Embryonic facial prominence (tissue), 1 donor: ENCODE measurements at regions not wholly inside any gene's neighbourhood (a gene's known extent, or its start where the extent isn't known, plus 50 kb on each side); places are given as distances from the start of the nearest gene placed in this dataset.

Experiments
- DNase-seq: peaks from one replicate; pipeline ENCODE4 v3.0.0-alpha.2; 2016; ENCODE audit errors: extremely low spot score

DNA sequence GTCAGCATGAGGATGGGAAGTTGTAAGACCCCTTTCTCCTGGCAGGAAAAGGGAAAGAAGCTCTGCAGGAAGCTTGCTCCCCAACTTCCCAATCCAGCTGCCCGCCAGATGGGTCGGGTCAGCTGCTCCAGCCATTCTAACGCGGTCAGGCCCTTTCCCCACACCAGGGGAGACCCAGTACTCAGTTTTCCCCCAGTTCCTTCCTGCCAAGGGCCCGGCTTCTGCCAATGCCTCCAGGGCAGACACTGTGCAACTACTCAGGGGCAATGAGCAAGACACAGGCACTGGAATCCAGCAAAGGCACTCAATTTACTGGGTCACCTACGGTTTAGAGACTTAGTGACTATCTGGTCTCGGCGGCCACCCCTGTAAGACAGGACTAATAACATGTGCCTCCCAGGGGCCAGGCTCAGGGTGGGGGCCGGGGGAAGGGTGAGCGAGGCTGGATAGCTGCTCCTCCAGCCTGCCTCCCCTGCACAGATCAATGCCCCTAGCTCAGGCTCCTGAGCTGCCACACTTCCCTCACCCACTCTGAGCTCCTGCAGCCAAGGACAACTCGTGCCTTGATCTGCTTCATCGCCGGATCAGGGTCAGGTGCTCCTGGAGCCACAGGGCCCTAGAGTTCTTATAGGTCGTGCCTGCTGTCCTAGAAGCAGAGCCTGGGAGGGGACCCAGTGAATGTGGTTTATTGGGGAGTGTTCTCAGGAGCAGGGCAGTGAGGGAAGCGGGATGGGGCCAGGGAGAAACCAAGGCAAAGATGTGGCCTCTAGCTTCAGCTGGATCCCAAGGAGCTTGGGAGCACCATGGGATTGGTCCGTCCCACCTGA lies 171.1 kb downstream of the ZFP36L2 start:
- DNase-seq = no peak

DNA sequence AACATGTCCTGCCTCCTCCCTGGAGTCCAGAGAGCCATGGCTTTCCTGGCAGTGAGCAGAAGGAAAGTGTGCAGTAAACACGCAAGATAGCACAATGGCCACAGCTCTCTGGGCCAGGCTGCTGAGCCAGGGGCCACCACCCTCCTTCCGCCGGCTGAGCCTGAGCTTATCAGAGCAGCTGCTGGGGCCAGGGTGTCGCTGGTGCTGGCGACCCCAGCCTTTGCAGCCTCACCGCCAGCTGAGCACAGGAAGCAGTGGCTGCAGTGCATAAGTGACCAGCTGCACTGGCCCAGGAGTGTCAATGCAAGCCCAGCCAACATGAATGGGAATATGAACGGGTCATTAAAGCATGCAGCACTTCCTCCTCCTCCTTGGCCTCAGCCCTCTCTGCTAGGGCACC lies 172.0 kb downstream of the ZFP36L2 start:
- no peak for DNase-seq

DNA sequence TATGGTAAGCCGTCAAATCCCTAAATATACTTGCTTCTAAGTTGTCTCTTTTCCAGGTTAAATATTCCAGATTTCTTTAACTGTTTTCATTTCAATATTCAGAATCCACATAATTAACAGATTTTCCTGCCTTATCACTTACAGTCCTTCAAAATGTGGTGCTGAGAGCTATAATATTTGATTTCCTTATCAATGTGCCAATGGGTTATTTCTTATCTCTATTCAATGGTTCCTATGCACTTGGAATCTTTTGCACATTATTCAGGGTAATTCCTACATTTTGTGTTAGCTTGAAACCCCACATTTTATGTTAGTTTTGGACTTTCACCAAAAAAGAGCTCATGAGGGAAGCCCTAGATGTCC lies 173.5 kb downstream of the ZFP36L2 start:
- DNase-seq = no peak

GRCh38 chr2:43052204-43052943 lies 174.0 kb downstream of the ZFP36L2 start:
- no peak for DNase-seq

GRCh38 chr2:43051338-43051737 lies 175.1 kb downstream of the ZFP36L2 start:
- no peak for DNase-seq

DNA sequence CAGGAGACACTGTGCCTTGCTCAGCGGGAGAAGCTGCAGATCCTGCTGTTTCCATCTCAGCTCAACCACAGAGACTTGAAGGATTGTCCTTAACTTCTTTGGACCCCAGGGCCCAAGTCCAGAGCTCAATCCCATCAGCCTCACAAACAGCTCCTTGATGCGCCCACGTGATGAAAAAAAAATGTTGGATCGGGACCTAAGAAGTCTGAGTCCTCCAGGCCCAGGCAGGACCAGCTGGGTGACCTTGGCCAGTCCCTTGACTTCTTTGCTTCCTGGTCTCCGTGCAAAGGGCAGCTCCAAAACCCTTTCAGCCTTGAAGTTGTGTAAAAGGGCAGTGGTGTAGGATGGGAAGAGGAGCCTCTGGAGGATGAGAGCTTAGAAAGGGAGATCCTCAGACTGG lies 175.5 kb downstream of the ZFP36L2 start:
- DNase-seq = no peak

- no peak for DNase-seq
Observed at GRCh38 chr2:43049836-43050801, 176.3 kb downstream of the ZFP36L2 start.

DNA sequence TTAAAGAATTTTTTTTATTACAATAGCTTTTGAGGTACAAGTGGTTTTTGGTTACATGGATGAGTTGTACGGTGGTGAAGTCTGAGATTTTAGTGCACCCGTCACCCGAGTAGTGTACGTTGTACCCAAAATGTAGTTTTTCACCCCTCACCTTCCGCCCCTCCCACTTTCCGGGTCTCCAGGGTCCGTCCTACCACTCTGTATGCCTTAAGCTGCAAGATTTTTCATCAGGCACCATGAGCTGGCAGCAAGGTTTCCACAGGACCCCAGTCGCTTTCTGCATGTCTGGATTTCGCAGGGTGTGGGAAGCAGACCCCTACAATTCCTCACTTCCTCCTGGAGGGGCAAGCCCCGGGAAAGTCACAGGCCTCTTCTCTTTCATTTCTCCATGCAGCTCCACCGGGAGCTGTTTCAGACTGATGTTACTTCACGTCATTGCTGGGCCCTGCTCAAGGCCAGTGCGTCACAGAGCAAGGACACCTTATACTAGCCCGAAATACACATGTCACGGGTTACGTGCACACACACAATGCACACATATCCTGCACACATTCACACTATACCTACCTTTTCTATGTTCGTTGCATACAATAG lies 179.1 kb downstream of the ZFP36L2 start:
- no peak for DNase-seq

DNA sequence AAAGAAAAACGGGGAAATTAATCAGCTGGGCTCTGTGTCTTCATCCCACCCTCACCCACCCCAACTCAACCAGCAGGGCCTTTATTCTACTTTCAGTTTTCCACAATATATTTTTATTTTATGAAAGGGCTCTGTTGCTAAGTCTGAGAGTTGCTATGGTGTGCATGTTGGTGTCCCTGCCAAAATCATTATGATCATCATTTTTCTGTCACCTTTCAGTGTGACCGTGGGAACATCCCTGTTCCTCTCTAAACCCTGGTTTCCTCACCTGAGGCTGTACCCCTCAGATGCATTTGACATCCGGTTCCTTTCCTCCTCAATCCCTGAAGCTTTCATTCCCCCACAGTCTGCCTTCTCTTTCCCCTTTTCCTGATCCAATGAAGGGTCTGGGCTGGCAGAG lies 180.5 kb downstream of the ZFP36L2 start:
- no peak for DNase-seq

GRCh38 chr2:43044093-43044681 lies 182.2 kb downstream of the ZFP36L2 start:
- DNase-seq = no peak

DNA sequence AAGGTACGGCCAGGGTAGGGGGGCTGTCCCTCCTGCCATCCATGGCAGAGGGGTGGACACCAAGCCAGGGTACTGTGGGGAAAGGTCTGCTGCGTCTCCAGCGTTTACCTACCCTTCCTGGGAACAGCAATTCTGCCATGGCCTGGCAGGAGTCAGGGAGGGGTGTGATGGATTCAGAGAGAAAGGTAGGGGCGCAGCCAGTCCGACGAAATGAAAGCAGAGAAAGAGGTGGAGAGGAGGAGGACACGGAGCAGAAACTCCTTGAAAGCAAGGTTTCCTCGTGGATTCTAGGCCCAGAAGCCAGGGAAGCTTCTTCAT lies 182.9 kb downstream of the ZFP36L2 start:
- no peak for DNase-seq

DNA sequence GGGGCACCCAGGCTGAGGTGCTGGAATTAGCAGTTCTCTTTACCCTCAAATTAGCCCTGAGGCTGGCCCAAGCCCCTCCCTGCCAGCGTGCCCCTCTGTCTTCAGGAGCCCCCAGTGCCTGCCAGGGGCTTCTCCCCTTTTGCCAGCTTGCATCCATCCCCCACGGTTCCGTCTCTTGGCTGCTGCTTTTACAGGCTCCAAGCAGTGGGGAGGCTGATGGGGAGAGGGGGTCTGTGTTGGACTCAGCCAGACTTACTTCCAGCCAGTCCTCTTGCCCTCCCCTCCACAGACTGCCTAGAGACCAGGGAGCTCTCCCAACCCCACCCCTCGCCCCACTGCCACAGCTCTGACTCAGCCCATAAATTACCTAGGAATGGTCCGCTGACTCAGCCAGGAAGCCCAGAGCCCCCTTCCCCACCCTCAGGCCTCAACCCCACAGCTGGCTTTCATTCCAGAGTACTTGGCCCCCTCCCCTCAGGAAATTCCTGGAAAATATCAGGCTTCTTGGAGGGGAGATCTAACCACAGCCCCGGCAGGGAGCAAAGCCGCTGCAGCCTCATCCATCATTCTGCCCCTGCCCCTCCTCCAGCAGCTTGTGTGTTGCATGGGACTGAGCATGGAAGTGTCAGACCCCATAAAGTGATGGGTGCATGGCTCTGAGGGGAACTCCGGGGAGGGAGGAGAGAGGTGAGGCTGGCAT lies 184.6 kb downstream of the ZFP36L2 start:
- DNase-seq = peak; percentile 92

- no peak for DNase-seq
Observed at GRCh38 chr2:43041173-43041591, 185.2 kb downstream of the ZFP36L2 start.

DNA sequence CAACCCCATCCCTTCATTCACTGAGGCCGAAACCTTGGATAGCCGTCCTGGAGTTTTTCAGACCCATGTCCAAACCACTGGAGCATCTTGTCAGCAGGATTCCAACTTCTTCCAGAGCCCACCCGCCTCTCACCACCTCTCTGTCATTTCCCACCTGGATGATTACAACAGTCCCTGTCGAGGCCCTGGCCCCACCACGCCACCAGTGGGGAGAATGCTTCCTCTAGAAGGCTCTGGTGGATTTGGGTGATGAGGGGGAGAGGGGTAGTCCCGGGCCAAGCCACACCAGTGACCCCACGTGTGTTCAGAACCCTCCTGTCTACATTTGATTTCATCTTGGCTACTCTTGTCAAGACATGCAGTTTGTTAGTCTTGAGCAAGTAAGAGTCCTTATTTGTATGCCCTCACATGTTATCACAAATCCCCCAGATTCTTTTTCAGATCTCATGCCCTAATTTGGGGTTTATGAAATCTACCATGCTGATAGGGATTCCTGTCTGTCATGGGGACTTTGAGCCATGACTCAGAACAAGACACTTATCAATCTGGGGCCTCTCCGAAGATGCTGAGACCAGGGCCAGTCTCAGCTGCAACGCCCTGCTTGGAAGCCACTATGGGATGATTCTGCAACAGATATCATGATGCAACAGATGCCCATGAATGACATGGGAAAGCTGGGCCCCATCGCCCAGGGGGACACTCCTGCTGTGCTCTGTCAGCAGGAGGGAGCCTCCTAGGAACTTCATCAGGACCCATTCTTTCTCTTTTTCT lies 186.1 kb downstream of the ZFP36L2 start:
- no peak for DNase-seq

DNA sequence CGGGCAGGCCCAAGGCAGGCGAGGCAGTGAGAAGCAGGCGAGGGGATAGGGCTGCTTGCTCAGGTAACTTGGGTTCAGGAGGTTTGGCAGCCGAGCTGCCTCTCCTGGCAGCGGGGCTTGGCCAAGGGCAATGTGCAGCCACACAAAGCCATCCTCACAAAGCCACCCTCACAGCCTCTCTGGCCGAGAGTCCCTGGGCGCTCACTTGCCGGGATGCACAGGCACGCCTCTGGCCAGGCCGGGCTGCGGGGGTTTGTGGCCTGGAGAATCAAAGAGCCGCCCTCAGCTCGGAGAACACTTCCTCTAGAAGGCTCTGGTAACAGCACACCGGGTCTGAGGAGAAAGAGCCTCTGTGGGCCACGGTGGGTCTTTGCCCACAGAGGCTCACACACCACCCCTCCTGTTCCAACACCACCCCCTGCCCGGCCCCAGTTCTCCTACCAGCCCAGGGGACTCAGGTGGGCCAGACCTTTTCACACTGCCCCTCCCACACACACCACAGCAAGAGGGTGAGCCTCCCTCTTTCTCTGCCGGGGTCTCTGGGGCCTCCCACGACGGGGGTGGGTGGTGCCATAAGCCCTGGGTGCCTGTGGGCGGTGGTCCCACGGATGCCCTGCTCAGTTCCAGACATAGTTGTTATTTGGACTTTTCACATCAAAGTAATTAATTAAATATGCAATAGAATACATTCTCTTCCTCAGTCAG lies 186.9 kb downstream of the ZFP36L2 start:
- DNase-seq = no peak

GRCh38 chr2:43038696-43039094 lies 187.7 kb downstream of the ZFP36L2 start:
- DNase-seq = no peak

GRCh38 chr2:43038034-43038695 lies 188.2 kb downstream of the ZFP36L2 start:
- DNase-seq = no peak

- DNase-seq = no peak
Observed at GRCh38 chr2:43035922-43036321, 190.5 kb downstream of the ZFP36L2 start.

DNA sequence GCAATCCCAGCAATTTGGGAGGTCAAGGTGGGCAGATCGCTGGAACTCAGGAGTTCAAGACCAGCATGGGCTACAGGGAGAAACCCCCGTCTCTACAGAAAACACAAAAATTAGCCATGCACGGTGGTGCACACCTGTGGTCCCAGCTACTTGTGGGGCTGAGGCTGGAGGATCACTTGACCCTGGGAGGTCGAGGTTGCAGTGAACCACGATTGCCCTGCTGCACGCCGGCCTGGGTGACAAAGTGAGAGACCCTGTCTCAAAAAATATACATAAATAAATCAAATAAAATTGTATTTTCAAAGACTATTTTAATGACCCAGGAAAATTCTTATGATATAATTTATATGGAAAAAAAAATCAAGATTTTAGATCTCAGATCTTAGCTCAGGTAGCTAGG lies 191.5 kb downstream of the ZFP36L2 start:
- no peak for DNase-seq
